H1 (cell line): ENCODE measurements at regions not wholly inside any gene's neighbourhood (a gene's known extent, or its start where the extent isn't known, plus 50 kb on each side); places are given as distances from the start of the nearest gene placed in this dataset.

Source experiments
- EP300 ChIP-seq, 2 experiments: IDR thresholded peaks; 1 replicate in 1 of 2; 2 replicates in 1 of 2; pipeline ENCODE4 v1.6.1; 2011 to 2012; ENCODE audit warnings: low read depth in 2 of 2, low read length in 2 of 2, mild to moderate bottlenecking in 2 of 2, borderline replicate concordance in 1 of 2, inconsistent platforms in 1 of 2, moderate library complexity in 1 of 2
- POLR2A ChIP-seq, 2 experiments: IDR thresholded peaks; 1 replicate in 1 of 2; 2 replicates in 1 of 2; pipeline ENCODE4 v1.6.1; 2011; ENCODE audit warnings: low read depth in 2 of 2, low read length in 2 of 2, mild to moderate bottlenecking in 2 of 2; ENCODE audit errors: control extremely low read depth in 1 of 2
- TBP ChIP-seq: IDR thresholded peaks from 2 replicates; pipeline ENCODE4 v1.6.1; 2011; ENCODE audit warnings: low read depth, low read length, improper control_type of control experiment

GRCh38 chr22:48609279-48609865 is 1218.3 kb downstream of the BRD1 start:
- TF ChIP-seq TBP (no peak), EP300 (IDR thresholded peaks at IDR 0.05; ENCODE audit: borderline replicate concordance in 1 of 2, low read depth in 2 of 2, low read length in 2 of 2) (no peak), POLR2A (IDR thresholded peaks at IDR 0.05; ENCODE audit: control extremely low read depth in 1 of 2, low read depth in 2 of 2, low read length in 2 of 2) (no peak)
